MM.1S (cell line): ENCODE measurements at regions not wholly inside any gene's neighbourhood (a gene's known extent, or its start where the extent isn't known, plus 50 kb on each side); places are given as distances from the start of the nearest gene placed in this dataset.

Experiments
- DNase-seq: peaks from one replicate; pipeline ENCODE4 v3.0.0-alpha.2; 2015
- H2AFZ ChIP-seq: fragments of 300-600 bp; sonication (generic); 2 replicates; pipeline ENCODE4 v1.6.0; 2016; ENCODE audit warnings: antibody characterized with exemption, low read length
- H3F3A ChIP-seq: fragments of 300-600 bp; sonication (generic); 2 replicates; pipeline ENCODE4 v1.6.1; 2016; ENCODE audit warnings: mild to moderate bottlenecking, antibody characterized with exemption, low read length, moderate library complexity, mixed read lengths; ENCODE audit not compliant: insufficient read depth
- H3K27ac ChIP-seq: fragments of 300-600 bp; sonication (generic); 2 replicates; pipeline ENCODE4 v1.5.1; 2016; ENCODE audit warnings: mild to moderate bottlenecking, low read length
- H3K27me3 ChIP-seq: fragments of 300-600 bp; sonication (generic); replicated peaks from 2 replicates; pipeline ENCODE4 v1.6.0; 2016; ENCODE audit warnings: low read length; ENCODE audit not compliant: insufficient read depth
- H3K36me3 ChIP-seq: fragments of 300-600 bp; sonication (generic); replicated peaks from 2 replicates; pipeline ENCODE4 v1.6.1; 2016; ENCODE audit warnings: mild to moderate bottlenecking, low read length, mixed read lengths; ENCODE audit not compliant: insufficient read depth
- H3K4me1 ChIP-seq: fragments of 300-600 bp; sonication (generic); 2 replicates; pipeline ENCODE4 v1.6.1; 2016; ENCODE audit warnings: low read length, mixed read lengths
- H3K4me2 ChIP-seq: fragments of 300-600 bp; sonication (generic); 2 replicates; pipeline ENCODE4 v1.6.0; 2016; ENCODE audit warnings: low read depth, low read length
- H3K4me3 ChIP-seq: fragments of 300-600 bp; sonication (generic); 2 replicates; pipeline ENCODE4 v1.5.1; 2016; ENCODE audit warnings: low read length, mixed read lengths
- H3K79me2 ChIP-seq: fragments of 300-600 bp; sonication (generic); 2 replicates; pipeline ENCODE4 v1.6.1; 2016; ENCODE audit warnings: mixed run types, low read length, mixed read lengths
- H3K9ac ChIP-seq: fragments of 300-600 bp; sonication (generic); 2 replicates; pipeline ENCODE4 v1.6.1; 2016; ENCODE audit warnings: low read length, mixed read lengths
- H3K9me2 ChIP-seq: fragments of 300-600 bp; sonication (generic); replicated peaks from 2 replicates; pipeline ENCODE4 v1.6.1; 2016; ENCODE audit warnings: mild to moderate bottlenecking, low read length, mixed read lengths; ENCODE audit not compliant: insufficient read depth
- H3K9me3 ChIP-seq: fragments of 300-600 bp; sonication (generic); replicated peaks from 2 replicates; pipeline ENCODE4 v1.6.1; 2016; ENCODE audit warnings: mild to moderate bottlenecking, low read length, mixed read lengths; ENCODE audit not compliant: insufficient read depth
- H4K20me1 ChIP-seq: fragments of 300-600 bp; sonication (generic); 2 replicates; pipeline ENCODE4 v1.6.1; 2016; ENCODE audit warnings: mild to moderate bottlenecking, low read length, moderate library complexity, mixed read lengths; ENCODE audit not compliant: insufficient read depth
- CTCF ChIP-seq: fragments of 300-600 bp; sonication (generic); IDR thresholded peaks from 2 replicates; pipeline ENCODE4 v1.5.1; 2016; ENCODE audit warnings: antibody characterized with exemption, low read length, mixed read lengths
- EZH2 ChIP-seq: fragments of 300-600 bp; sonication (generic); optimal IDR thresholded peaks from 2 replicates; pipeline ENCODE3; 2017; ENCODE audit warnings: low read depth, mild to moderate bottlenecking, antibody characterized with exemption, low read length, mixed read lengths
- EZH2phosphoT487 ChIP-seq: fragments of 300-600 bp; sonication (generic); IDR thresholded peaks from 2 replicates; pipeline ENCODE4 v1.6.1; 2018; ENCODE audit warnings: antibody characterized with exemption, low read length

DNA sequence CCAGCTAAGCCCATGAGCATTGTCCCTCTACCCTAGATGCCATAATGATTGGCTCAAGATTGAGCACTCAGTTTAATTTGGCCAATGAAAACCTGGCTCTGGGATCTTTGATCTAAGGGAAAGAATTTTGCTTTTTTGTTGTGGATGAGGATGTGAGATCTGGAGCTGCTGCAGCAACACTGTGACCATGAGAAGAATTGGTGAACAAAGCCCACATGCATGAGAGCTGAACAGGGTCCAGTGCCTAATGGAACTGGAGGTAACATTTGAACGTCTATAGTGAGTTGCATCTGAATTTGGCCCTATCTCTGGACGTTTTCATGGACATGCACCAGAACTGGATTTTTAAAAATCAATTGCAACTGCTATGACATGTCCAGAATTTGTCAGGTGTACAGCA is 338.6 kb downstream of the AACS start:
- Histone ChIP-seq H3K9ac (no peak overlapping the region), H3K79me2 (no peaks in the 10 kb centered on the region), H3F3A (no peaks in the 10 kb centered on the region), H2AFZ (no peak overlapping the region), H3K36me3 (no peaks in the 10 kb centered on the region), H3K27ac (no peak overlapping the region), H3K9me3 (no peaks in the 10 kb centered on the region), H3K4me3 (no peak overlapping the region), H3K27me3 (no peaks in the 10 kb centered on the region), H3K4me2 (no peak overlapping the region), H3K9me2 (no peaks in the 10 kb centered on the region), H3K4me1 (no peaks in the 10 kb centered on the region), H4K20me1 (no peaks in the 10 kb centered on the region)
- no peak for DNase-seq
- TF ChIP-seq EZH2 (no peak), CTCF (no peak), EZH2phosphoT487 (no peak)

DNA sequence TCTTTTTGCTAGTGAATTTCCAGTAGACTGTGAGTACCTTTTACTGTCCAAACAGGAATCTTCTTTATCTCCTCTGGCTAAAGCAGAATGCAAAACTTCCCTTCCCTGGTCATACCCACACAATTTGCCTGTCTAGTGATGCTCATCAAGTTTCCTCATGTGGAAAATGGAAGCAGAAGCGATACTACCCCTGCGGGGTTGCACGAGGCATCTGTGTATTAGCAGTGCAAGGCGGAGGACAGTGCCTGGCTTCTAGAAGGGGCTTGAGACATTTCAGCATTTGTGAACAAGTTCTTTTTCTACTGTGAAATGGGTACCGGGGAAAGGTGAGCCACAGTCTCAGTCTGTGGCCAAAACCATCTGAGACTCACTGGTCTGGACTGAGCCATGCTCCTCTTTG is 340.9 kb downstream of the AACS start:
- Histone ChIP-seq H3K27me3 (no peaks in the 10 kb centered on the region), H3F3A (no peaks in the 10 kb centered on the region), H4K20me1 (no peaks in the 10 kb centered on the region), H2AFZ (no peak overlapping the region), H3K36me3 (no peaks in the 10 kb centered on the region), H3K9me2 (no peaks in the 10 kb centered on the region), H3K9me3 (no peaks in the 10 kb centered on the region), H3K27ac (no peak overlapping the region), H3K79me2 (no peaks in the 10 kb centered on the region), H3K4me3 (no peak overlapping the region), H3K4me2 (no peak overlapping the region), H3K9ac (no peak overlapping the region), H3K4me1 (no peaks in the 10 kb centered on the region)
- TF ChIP-seq EZH2phosphoT487, result no peak
- no peak for DNase-seq

GRCh38 chr12:125408718-125409117 is 343.5 kb downstream of the AACS start:
- Histone ChIP-seq H3F3A (no peaks in the 10 kb centered on the region), H2AFZ (no peak overlapping the region), H3K79me2 (no peaks in the 10 kb centered on the region), H3K4me3 (no peak overlapping the region), H3K36me3 (no peaks in the 10 kb centered on the region), H4K20me1 (no peaks in the 10 kb centered on the region), H3K9ac (no peak overlapping the region), H3K4me2 (no peak overlapping the region), H3K4me1 (no peaks in the 10 kb centered on the region), H3K27ac (no peak overlapping the region), H3K9me3 (no peaks in the 10 kb centered on the region), H3K27me3 (no peaks in the 10 kb centered on the region), H3K9me2 (no peaks in the 10 kb centered on the region)
- TF ChIP-seq CTCF (no peak), EZH2phosphoT487 (no peak), EZH2 (no peak)
- no peak for DNase-seq

DNA sequence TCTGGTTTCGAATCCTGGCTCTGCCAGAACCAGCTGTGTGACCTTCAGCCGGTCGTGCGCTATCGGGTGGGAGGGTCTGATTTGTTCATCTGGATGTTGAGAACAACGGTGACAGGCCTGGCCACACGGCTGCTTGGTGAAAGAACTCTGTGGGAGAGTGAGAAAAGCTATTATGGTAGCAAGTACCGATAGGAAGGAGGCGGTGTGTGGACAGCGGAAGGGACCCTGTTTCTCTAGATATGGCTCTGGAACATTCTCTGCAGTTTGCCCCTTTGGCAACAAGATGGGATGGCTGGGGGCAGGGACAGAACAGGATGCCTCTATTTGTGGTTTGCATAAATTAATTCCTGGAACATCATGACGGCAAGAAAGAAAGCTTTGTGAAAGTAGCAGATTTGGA is 347.3 kb downstream of the AACS start:
- Histone ChIP-seq H3F3A (no peaks in the 10 kb centered on the region), H3K9ac (no peak overlapping the region), H3K79me2 (no peaks in the 10 kb centered on the region), H3K27me3 (no peaks in the 10 kb centered on the region), H3K9me2 (no peaks in the 10 kb centered on the region), H3K27ac (no peak overlapping the region), H3K4me3 (no peak overlapping the region), H4K20me1 (no peaks in the 10 kb centered on the region), H3K4me1 (no peaks in the 10 kb centered on the region), H2AFZ (no peak overlapping the region), H3K4me2 (no peak overlapping the region), H3K9me3 (no peaks in the 10 kb centered on the region), H3K36me3 (no peaks in the 10 kb centered on the region)
- TF ChIP-seq CTCF, result no peak
- TF ChIP-seq EZH2, result no peak
- TF ChIP-seq EZH2phosphoT487, result no peak
- DNase-seq, result no peak
